ENCODE measurements at regions not wholly inside any gene's neighbourhood (a gene's known extent, or its start where the extent isn't known, plus 50 kb on each side); places are given as distances from the start of the nearest gene placed in this dataset.

GRCh38 chr6:135672256-135672655, 174.7 kb upstream of the AHI1 start:
- TF ChIP-seq CTCF (IDR thresholded peaks at IDR 0.05; ENCODE audit: insufficient read depth, low read length), result no peak
- no peak for TF ChIP-seq POLR2AphosphoS5 (IDR thresholded peaks at IDR 0.05; ENCODE audit: low read depth)
- TF ChIP-seq REST (IDR thresholded peaks at IDR 0.05; ENCODE audit: insufficient replicate concordance, low read depth), result no peak
- no peak for TF ChIP-seq SPI1 (IDR thresholded peaks at IDR 0.05; ENCODE audit: borderline replicate concordance, low read depth)
- no peak for TF ChIP-seq GABPA (IDR thresholded peaks at IDR 0.05; ENCODE audit: low read depth)
